Adipose tissue (tissue), 3 donors: ENCODE measurements at regions not wholly inside any gene's neighbourhood (a gene's known extent, or its start where the extent isn't known, plus 50 kb on each side); places are given as distances from the start of the nearest gene placed in this dataset.
"Not testable (repeated sequence)": the region's sequence is repeated elsewhere in the genome, so short reads cannot be mapped to it uniquely, and the experiment has no call there.

Source experiments
- H3K27ac ChIP-seq: one replicate; pipeline ENCODE4 v1.5.1; 2013; ENCODE audit warnings: low read depth, low read length
- WGBS, 3 donors: extraction: QIAGEN DNeasy Blood & Tissue Kit; methylation state at CpG; one replicate each; pipeline ENCODE4 v1.1.7; 2013; 5-methylcytosine and 5-hydroxymethylcytosine counted together
- donor health status: healthy with polysubstance abuse.
- donor health status: Bipolar disorder and iron deficiency.
- donor health status: healthy.

DNA sequence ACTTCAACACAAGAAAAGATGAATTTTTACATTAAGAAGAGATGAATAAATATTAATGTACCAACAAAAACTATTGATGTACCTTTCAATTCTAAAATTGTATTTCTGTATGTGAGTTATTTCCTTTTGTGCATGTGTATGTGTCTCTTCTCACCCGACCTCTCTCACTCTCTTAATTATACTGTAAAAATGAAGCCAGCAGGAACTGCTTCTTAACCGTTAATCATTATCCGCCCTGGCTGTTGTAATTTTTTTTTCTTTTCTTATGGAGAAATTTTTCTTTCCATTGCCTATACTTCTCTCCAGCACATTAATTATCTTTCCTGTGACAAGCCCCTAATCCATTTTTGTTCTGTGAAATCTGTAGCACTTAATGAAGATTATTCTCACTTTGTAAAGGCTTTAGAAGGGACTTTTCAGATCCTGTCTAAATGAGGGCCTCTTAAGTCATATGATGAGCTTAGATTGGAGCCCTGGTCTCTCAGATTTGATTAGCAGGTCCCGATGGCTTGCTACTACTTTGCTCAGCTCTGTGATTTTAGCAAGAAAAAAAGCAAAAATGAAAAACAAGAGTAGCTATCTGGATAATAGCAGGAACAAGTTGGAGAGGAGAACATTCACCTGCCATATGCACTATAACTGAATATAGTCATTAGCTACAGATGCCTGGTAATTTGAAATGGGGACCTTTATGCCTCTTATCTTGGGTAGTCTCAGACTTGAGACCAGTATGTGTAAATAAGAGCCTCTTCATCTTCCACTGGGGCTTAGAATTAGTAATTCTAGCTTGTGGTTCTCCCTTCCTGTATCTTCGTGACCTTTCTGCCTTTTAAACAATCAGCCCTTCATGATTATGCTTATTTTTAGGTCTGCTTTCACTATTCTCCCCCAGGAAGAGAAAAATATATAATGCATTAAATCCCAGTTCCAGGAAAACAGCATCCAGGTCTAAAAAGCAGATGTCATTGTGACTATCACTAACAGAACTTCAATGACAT is 80.0 kb upstream of the COL1A2 start:
- WGBS, 3 donors = 50 to 68% (median 68%) methylated on average over 5 of the region's 5 CpGs
- no peak overlapping the region for H3K27ac ChIP-seq

DNA sequence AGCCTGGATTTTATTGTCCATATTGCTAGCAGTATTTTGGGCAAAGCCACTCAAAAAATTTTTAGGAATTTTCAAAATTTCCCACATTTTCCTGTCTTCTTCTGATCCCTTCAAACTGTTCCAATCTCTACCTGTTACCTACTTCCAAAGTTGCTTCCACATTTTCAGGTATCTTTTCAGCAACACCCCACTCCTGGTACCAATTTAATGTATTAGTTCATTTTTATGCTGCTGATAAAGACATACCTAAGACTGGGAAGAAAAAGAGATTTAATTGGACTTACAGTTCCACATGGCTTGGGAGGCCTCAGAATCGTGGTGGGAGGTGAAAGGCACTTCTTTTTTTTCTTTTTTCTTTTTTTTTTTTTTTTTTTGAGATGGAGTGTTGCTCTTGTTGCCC is 73.6 kb upstream of the COL1A2 start:
- WGBS, 3 donors = 89 to 95% (median 93%) methylated on average over 1 of the region's 1 CpG
- not testable (repeated sequence) for H3K27ac ChIP-seq

GRCh38 chr7:94323844-94324243 is 70.9 kb upstream of the COL1A2 start:
- 67 to 72% (median 68%) methylated on average over 4 of the region's 4 CpGs for WGBS, 3 donors
- H3K27ac ChIP-seq = no peak overlapping the region

DNA sequence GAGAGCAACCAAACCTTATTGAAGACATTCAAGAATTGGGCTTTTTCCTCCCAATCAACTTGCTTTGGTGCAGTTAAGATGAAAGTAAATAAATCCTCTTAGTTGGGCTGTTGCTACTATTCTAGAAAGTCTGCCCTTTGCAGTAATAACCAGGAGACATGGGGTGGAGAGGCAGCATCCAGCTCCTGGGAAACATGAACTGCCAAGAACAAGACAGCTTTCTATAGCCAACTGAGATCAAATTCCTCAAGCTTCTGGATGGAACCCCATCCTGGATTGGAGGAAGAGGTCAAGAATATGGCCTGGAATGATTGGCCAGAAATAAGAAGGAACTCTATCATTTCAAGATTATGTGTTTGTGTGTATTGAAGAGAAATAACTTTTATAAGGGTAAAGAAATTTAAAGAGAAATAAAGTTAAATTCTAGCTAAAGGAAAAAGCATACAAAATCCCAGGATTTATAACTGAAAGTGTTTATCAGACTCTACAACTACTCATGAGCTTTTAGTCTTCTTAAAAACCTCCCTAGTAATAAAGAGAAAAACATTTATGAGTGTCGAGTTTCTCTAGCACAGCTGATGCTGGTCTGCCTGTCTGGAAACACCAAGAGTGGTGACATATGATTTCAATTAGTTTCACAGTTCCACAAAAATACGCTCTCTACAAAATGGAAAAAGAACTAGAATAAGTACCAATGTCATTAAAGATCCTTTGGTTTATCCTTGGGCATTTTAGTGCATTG is 70.1 kb upstream of the COL1A2 start:
- H3K27ac ChIP-seq = no peak overlapping the region

GRCh38 chr7:94325122-94325475 is 69.6 kb upstream of the COL1A2 start:
- no peak overlapping the region for H3K27ac ChIP-seq
- WGBS, 3 donors = 78 to 82% (median 79%) methylated on average over 3 of the region's 3 CpGs

More for the DNA sequence above, 70.1 kb upstream of the COL1A2 start:
- 64 to 90% (median 65%) methylated on average over 2 of the region's 2 CpGs for WGBS, 3 donors

GRCh38 chr7:94330269-94331020 is 64.2 kb upstream of the COL1A2 start:
- H3K27ac ChIP-seq = no peak overlapping the region
- 77 to 82% (median 80%) methylated on average over 7 of the region's 7 CpGs for WGBS, 3 donors

DNA sequence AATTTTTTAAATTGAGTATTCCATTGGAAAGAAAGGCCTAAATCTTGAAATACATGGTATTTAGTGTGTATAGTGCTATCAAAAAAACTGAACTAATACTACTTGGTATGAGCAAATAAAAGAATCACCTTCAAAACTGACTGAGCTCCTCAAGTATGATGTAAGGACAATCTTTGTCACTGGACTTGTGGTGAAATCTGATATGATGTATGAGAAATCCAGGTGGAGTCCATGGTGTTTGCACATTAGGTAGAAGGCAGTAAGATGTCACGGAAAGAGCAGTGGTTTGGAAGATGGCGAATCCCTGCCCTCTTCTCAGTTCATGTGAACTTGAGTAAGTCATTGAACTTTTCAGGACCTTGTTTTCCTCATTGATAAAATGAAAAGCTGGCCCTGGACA is 62.1 kb upstream of the COL1A2 start:
- 95 to 100% (median 95%) methylated on average over 2 of the region's 2 CpGs for WGBS, 3 donors
- no peak overlapping the region for H3K27ac ChIP-seq

GRCh38 chr7:94333810-94334209 is 60.9 kb upstream of the COL1A2 start:
- H3K27ac ChIP-seq = no peak overlapping the region

DNA sequence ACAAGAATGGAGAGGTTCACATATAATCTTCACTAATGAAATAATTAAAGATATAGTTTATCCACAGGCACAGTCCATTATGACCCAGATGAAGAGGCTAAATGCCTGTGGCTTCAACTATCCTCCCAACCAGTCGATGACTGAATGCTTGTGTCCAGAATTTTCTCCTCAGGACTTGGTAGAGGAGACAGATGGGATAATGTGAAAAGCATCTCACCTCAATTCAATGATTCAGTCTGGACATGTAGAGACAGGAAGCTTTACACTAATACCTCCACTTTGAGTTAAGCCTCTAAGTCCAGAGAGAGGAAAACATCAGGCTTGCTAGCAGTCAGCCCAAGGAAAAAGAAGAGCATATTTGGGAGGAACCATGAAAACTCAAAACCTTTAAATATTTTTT is 59.1 kb upstream of the COL1A2 start:
- 71 to 90% (median 88%) methylated on average over 1 of the region's 1 CpG for WGBS, 3 donors

DNA sequence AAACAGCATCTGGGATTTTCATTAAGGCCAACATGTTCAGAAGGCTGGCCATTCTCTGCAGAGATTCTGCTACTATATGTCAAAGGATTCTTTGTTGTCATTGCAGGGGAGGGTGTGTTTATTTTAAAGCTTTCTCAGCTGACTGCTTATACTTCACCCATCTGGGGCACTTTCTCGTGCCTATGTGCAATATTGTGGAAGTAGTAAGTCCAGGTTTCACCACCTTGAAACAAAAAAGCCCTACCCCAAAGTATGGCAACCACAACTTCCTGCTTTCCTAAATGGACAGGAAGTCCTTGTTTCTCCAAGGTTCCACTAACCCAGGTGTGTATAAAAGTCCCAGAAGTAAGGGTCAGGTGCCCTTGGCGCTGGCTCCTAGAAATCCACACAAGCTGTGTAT is 58.7 kb upstream of the COL1A2 start:
- H3K27ac ChIP-seq = no peak overlapping the region
- WGBS, 3 donors = 60 to 77% (median 73%) methylated on average over 2 of the region's 2 CpGs

More for the DNA sequence above, 59.1 kb upstream of the COL1A2 start:
- H3K27ac ChIP-seq = no peak overlapping the region

GRCh38 chr7:94338921-94339371 is 55.7 kb upstream of the COL1A2 start:
- no peak overlapping the region for H3K27ac ChIP-seq
- 26 to 54% (median 49%) methylated on average over 2 of the region's 2 CpGs for WGBS, 3 donors

DNA sequence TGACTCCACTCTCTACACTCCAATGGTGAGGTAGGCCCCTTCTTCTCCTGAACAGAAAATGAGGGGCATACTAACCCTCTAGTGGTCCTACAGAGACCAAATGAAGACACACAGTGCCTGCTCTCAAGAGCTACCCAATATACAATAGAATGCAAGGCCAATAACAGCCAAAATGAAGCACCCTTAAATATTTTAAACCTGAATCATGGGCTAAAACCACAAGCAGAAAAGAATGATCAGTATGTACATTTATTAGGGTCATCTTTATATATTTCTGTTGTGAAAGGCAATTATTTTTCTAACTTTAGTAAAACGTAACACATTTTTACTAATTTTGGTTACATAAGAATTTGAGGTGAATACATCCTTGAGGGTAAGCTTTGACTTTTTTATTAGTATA is 49.9 kb upstream of the COL1A2 start:
- WGBS, 3 donors = 90 to 97% (median 95%) methylated on average over 1 of the region's 1 CpG
- H3K27ac ChIP-seq = no peak overlapping the region
